ENCODE measurements at regions not wholly inside any gene's neighbourhood (a gene's known extent, or its start where the extent isn't known, plus 50 kb on each side); places are given as distances from the start of the nearest gene placed in this dataset.

DNA sequence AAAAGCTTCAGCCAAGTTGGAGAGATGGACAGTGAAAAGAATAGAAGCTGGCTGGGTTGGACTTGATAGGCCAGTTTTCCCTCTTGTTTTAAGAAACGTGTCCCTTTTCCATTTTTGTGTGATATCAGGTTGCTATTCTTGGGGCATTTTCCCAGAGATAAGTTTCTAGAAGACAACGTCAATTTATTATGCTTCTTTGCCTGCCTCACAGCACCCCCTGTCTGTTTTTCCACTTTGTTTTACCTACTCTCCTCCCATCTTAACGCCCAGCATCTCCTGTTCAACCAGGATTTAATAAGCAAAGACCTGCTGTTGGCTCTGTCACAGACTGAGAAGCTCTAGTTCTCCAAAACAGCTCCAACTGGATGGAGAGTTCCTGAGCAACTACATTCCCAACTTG lies 317.8 kb upstream of the ZNF521 start:
- Histone ChIP-seq H3K36me3 (ENCODE audit: control insufficient read depth, low read depth, low read length) (no peaks in the 10 kb centered on the region), H3K9me3 (ENCODE audit: control insufficient read depth, low read depth, low read length) (no peaks in the 10 kb centered on the region), H3K4me1 (ENCODE audit: control insufficient read depth, low read depth, low read length) (peaks cover 4% of the 10 kb centered on the region), H3K4me3 (ENCODE audit: low read length) (no peak overlapping the region), H3K9ac (ENCODE audit: low read length) (no peak overlapping the region), H3K27me3 (ENCODE audit: control insufficient read depth, insufficient read depth, low read length) (no peaks in the 10 kb centered on the region), H3K27ac (ENCODE audit: low read length) (no peak overlapping the region)

DNA sequence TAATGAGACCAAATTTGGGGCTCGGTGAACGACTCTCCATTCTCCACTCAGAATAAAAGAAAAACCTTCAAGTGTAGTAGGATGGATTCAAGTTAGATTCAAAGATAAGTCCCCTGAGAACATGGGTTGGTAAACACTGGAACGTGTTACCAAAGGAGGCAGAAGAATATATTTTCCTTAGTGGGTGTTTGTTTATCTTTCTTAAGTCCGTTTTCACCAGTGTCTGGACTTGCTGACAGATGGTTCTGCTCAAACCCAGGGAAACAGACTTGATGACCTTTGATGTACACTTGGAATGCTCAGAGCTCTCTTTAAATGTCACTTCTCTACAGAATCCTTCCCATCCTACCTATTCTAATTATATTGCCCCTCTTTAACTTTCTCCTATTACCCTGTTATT lies 310.3 kb upstream of the ZNF521 start:
- Histone ChIP-seq H3K4me1 (ENCODE audit: control insufficient read depth, low read depth, low read length) (no peaks in the 10 kb centered on the region), H3K9ac (ENCODE audit: low read length) (no peak overlapping the region), H3K4me3 (ENCODE audit: low read length) (no peak overlapping the region), H3K36me3 (ENCODE audit: control insufficient read depth, low read depth, low read length) (no peaks in the 10 kb centered on the region), H3K9me3 (ENCODE audit: control insufficient read depth, low read depth, low read length) (no peaks in the 10 kb centered on the region), H3K27ac (ENCODE audit: low read length) (no peak overlapping the region), H3K27me3 (ENCODE audit: control insufficient read depth, insufficient read depth, low read length) (no peaks in the 10 kb centered on the region)

DNA sequence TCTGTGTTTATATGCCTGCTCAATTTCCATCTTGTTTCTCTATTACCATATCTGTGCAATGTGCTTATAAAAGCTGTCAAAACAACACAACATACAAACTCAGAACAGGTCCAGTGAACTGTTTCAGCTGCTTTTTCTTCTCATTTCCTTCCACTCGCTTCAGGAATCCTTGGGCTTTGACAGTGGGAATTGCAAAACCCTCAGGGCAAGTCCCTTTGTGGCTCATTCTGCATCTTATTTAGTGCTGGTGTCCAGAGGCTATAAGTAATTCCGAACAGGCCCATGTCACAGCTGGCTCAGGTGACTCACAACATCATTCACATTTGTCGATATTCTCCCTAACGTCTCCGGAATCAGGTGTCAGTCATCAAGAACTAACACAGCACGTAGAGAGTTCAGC lies 309.9 kb upstream of the ZNF521 start:
- Histone ChIP-seq H3K4me1 (ENCODE audit: control insufficient read depth, low read depth, low read length) (no peaks in the 10 kb centered on the region), H3K9ac (ENCODE audit: low read length) (no peak overlapping the region), H3K27ac (ENCODE audit: low read length) (no peak overlapping the region), H3K36me3 (ENCODE audit: control insufficient read depth, low read depth, low read length) (no peaks in the 10 kb centered on the region), H3K9me3 (ENCODE audit: control insufficient read depth, low read depth, low read length) (no peaks in the 10 kb centered on the region), H3K4me3 (ENCODE audit: low read length) (no peak overlapping the region), H3K27me3 (ENCODE audit: control insufficient read depth, insufficient read depth, low read length) (no peaks in the 10 kb centered on the region)

DNA sequence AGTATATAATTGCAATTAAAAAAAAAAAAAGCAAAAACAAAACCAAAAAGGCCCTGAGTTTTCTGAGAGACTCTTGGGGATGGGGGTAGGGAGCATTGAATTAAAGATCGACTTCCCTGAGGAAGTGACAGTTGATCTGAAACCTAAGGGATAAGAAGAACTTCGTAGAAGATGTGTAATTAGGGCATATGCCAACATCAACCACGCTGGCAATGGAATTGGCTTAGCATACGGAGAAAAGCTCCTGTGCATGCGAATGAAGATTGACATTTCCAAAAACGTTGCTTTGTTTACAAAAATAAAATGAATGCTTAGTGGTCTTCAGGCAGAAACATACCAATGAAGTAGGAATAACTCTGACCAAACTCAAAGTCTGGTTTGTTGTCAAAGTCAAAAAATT lies 307.6 kb upstream of the ZNF521 start:
- Histone ChIP-seq H3K27ac (ENCODE audit: low read length) (no peak overlapping the region), H3K9me3 (ENCODE audit: control insufficient read depth, low read depth, low read length) (no peaks in the 10 kb centered on the region), H3K36me3 (ENCODE audit: control insufficient read depth, low read depth, low read length) (no peaks in the 10 kb centered on the region), H3K9ac (ENCODE audit: low read length) (no peak overlapping the region), H3K4me1 (ENCODE audit: control insufficient read depth, low read depth, low read length) (no peaks in the 10 kb centered on the region), H3K27me3 (ENCODE audit: control insufficient read depth, insufficient read depth, low read length) (no peaks in the 10 kb centered on the region), H3K4me3 (ENCODE audit: low read length) (no peak overlapping the region)

DNA sequence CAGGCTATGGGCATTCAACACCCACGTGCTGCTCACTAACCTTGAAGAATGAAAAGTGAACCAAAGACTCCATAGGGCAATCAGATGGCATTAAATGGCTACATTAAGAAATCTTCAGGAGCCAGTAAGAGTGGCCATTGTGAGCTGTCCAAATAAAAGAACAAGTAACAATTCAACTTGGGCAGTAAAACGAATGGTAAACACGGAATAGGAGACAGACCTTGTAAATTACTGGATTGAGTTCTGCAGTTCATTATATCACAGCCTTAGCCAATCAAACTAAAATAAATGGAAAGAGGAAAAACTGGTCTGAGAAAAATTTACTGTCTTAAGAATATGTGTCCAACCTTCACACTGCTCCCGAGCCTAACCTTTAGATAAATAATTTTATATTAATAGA lies 306.5 kb upstream of the ZNF521 start:
- Histone ChIP-seq H3K4me3 (ENCODE audit: low read length) (no peak overlapping the region), H3K27me3 (ENCODE audit: control insufficient read depth, insufficient read depth, low read length) (no peaks in the 10 kb centered on the region), H3K9ac (ENCODE audit: low read length) (no peak overlapping the region), H3K36me3 (ENCODE audit: control insufficient read depth, low read depth, low read length) (no peaks in the 10 kb centered on the region), H3K9me3 (ENCODE audit: control insufficient read depth, low read depth, low read length) (no peaks in the 10 kb centered on the region), H3K4me1 (ENCODE audit: control insufficient read depth, low read depth, low read length) (no peaks in the 10 kb centered on the region), H3K27ac (ENCODE audit: low read length) (no peak overlapping the region)

DNA sequence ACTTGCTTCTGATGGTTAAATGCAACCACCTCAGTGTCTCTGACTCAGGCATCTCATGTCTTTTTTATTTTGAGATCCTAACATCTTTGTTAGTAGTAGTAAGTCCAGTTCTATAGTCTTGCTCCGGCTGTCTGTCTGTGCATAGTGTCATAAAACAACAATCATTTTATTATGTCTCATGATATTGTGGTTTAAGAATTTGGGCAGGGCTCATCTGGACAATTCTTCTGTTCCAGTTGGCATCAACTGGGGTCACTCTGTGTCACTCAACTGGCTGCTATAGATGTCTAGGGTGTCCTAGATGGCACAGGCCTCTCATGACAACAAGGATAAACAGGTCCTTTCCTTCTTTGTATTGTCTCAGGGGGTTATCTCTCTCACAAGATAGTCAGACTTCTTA lies 299.6 kb upstream of the ZNF521 start:
- Histone ChIP-seq H3K4me1 (ENCODE audit: control insufficient read depth, low read depth, low read length) (no peaks in the 10 kb centered on the region), H3K9me3 (ENCODE audit: control insufficient read depth, low read depth, low read length) (no peaks in the 10 kb centered on the region), H3K4me3 (ENCODE audit: low read length) (no peak overlapping the region), H3K36me3 (ENCODE audit: control insufficient read depth, low read depth, low read length) (no peaks in the 10 kb centered on the region), H3K27me3 (ENCODE audit: control insufficient read depth, insufficient read depth, low read length) (no peaks in the 10 kb centered on the region), H3K27ac (ENCODE audit: low read length) (no peak overlapping the region), H3K9ac (ENCODE audit: low read length) (no peak overlapping the region)

DNA sequence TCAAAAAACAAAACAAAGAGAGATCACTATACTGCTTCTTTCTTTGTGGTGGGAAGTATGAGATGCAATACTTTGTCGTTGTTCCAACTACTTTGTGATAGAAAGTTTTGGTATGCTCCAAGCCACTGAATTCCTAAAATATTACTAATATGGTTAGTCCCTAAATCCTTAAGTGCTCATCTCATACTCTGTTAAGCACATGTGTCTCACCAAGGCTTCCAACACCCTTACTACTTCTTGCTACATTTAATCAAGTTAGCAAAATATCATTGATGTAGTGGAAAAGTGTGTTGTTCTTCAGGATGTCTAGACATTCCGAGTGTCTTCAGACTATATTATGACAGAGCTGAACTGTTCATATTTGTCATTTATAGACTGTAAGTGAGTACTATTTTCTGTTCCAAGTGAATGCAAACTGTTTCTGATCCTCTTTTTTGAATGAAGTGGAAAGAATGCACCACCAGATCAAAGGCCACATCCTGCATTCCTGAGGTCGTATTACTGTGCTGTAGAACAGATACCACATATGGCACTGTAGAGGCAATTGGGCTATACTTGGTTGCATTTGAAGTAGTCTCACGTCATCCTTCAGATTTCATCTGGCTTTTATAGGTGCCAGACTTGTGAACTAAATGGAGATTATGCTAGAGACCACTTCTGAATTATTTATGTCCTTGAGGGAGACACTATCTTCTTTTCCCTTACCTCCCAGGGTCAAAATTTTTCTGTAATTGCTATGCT lies 298.4 kb upstream of the ZNF521 start:
- H3K9me3 ChIP-seq (ENCODE audit: control insufficient read depth, low read depth, low read length), result no peaks in the 10 kb centered on the region
- no peaks in the 10 kb centered on the region for H3K36me3 ChIP-seq (ENCODE audit: control insufficient read depth, low read depth, low read length)
- no peak overlapping the region for H3K4me3 ChIP-seq (ENCODE audit: low read length)
- H3K27me3 ChIP-seq (ENCODE audit: control insufficient read depth, insufficient read depth, low read length), result no peaks in the 10 kb centered on the region
- H3K4me1 ChIP-seq (ENCODE audit: control insufficient read depth, low read depth, low read length), result no peaks in the 10 kb centered on the region
- no peak overlapping the region for H3K9ac ChIP-seq (ENCODE audit: low read length)
- H3K27ac ChIP-seq (ENCODE audit: low read length), result no peak overlapping the region

DNA sequence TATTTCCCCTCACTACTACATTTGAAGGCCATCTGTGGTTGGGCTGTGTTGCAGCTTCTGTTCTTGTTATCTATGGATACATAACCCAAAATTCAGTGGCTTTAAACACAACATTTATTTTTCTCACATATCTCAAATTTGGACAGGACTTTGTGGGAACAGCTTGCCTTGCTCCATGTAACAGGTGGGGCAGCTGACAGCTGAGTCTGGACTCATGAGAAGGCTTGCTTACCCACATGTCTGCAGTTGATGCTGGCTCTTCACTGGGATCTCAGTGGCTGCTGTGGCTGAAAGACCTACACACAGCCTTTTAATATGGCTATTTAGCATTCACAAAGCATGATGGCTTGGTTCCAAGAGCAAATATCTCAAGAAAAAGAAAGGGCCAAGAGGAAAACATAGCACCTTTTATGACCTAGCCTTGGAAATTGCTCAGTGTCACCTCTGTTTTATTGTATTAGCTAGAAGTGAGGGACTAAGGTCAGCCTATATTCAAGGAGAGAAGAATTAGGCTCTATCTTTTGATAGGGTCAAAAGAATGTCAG lies 296.8 kb upstream of the ZNF521 start:
- Histone ChIP-seq H3K4me3 (ENCODE audit: low read length) (no peak overlapping the region), H3K9ac (ENCODE audit: low read length) (no peak overlapping the region), H3K9me3 (ENCODE audit: control insufficient read depth, low read depth, low read length) (no peaks in the 10 kb centered on the region), H3K27me3 (ENCODE audit: control insufficient read depth, insufficient read depth, low read length) (no peaks in the 10 kb centered on the region), H3K4me1 (ENCODE audit: control insufficient read depth, low read depth, low read length) (no peaks in the 10 kb centered on the region), H3K27ac (ENCODE audit: low read length) (no peak overlapping the region), H3K36me3 (ENCODE audit: control insufficient read depth, low read depth, low read length) (no peaks in the 10 kb centered on the region)

DNA sequence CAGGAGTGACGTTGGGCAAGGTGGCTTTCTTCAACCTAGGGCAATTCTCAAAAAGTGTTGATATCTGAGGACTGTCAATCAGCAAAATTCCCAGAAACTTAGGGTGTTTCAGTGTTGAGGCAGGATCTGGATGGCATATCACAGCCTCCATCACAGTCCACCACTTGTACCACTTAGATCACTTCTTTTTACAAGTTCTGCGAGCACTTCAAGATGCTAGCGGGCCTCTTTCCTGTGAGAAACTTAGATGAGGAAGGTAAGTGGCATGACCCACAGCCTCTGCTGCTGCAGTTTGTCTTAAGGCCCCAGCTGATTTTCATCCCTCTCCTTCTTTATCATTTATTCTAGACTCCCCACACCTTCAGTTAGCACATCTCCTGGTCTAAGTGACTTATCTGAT lies 295.4 kb upstream of the ZNF521 start:
- Histone ChIP-seq H3K9me3 (ENCODE audit: control insufficient read depth, low read depth, low read length) (no peaks in the 10 kb centered on the region), H3K27me3 (ENCODE audit: control insufficient read depth, insufficient read depth, low read length) (no peaks in the 10 kb centered on the region), H3K9ac (ENCODE audit: low read length) (no peak overlapping the region), H3K4me3 (ENCODE audit: low read length) (no peak overlapping the region), H3K27ac (ENCODE audit: low read length) (no peak overlapping the region), H3K4me1 (ENCODE audit: control insufficient read depth, low read depth, low read length) (no peaks in the 10 kb centered on the region), H3K36me3 (ENCODE audit: control insufficient read depth, low read depth, low read length) (no peaks in the 10 kb centered on the region)

DNA sequence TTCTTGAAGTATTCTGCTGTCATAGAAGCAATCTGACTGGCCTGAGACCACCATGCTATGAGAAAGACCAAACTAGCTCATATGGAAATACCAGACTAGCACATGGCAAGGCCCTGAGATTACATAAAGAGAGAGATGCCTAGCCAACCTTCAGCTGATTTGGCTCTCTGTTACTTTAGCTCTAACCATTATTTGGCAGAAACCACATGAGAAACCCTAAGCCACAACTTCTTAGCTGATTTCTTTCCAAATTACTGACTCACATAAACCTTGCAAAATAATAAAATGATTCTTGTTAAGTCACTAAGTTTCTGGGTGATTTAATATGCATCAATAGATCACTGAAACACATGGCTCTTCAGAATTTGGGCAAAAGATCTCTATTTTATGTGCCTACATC lies 295.0 kb upstream of the ZNF521 start:
- no peak overlapping the region for H3K9ac ChIP-seq (ENCODE audit: low read length)
- no peak overlapping the region for H3K4me3 ChIP-seq (ENCODE audit: low read length)
- no peaks in the 10 kb centered on the region for H3K9me3 ChIP-seq (ENCODE audit: control insufficient read depth, low read depth, low read length)
- H3K36me3 ChIP-seq (ENCODE audit: control insufficient read depth, low read depth, low read length), result no peaks in the 10 kb centered on the region
- no peaks in the 10 kb centered on the region for H3K27me3 ChIP-seq (ENCODE audit: control insufficient read depth, insufficient read depth, low read length)
- H3K27ac ChIP-seq (ENCODE audit: low read length), result no peak overlapping the region
- H3K4me1 ChIP-seq (ENCODE audit: control insufficient read depth, low read depth, low read length), result no peaks in the 10 kb centered on the region

DNA sequence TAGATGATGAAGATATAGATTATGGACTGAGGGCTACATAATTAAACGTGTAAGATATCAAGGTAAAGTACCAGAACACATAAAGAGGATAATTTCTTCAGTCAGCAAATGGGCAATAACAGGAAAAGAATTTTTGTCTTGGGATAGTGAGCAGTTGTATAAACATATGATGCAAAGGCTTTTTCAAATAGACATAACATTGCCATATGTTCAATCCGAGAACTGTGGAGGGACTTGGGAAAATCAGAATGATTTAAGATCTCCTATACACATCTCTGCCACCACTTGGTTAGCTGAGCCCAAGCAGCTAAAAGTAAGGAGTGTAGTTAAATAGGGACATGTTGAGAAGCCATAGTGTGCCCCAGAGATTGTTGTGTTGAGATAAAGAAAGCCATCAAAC lies 287.6 kb upstream of the ZNF521 start:
- Histone ChIP-seq H3K27ac (ENCODE audit: low read length) (no peak overlapping the region), H3K4me1 (ENCODE audit: control insufficient read depth, low read depth, low read length) (no peaks in the 10 kb centered on the region), H3K36me3 (ENCODE audit: control insufficient read depth, low read depth, low read length) (no peaks in the 10 kb centered on the region), H3K9ac (ENCODE audit: low read length) (no peak overlapping the region), H3K9me3 (ENCODE audit: control insufficient read depth, low read depth, low read length) (no peaks in the 10 kb centered on the region), H3K27me3 (ENCODE audit: control insufficient read depth, insufficient read depth, low read length) (no peaks in the 10 kb centered on the region), H3K4me3 (ENCODE audit: low read length) (no peak overlapping the region)

DNA sequence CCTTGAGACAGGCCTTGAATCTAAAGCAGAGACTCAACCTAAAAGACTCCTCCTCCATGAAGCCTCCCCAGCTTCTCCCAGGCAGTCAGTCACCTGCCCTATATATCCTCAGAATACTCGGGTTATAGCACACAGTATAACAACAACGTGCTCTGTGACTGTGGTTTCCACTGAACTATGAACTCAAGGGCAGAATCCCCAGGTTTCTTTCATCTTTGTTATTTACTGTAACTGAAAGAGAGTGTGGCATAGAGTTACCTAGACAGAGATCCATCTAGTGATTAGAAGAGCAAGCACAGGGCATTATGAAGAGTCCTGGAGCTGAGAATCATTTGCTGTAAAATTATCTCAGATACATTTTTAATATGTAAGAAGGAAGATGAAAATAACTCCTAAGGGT lies 281.6 kb upstream of the ZNF521 start:
- H3K27ac ChIP-seq (ENCODE audit: low read length), result no peak overlapping the region
- no peak overlapping the region for H3K4me3 ChIP-seq (ENCODE audit: low read length)
- H3K9ac ChIP-seq (ENCODE audit: low read length), result no peak overlapping the region
- H3K36me3 ChIP-seq (ENCODE audit: control insufficient read depth, low read depth, low read length), result no peaks in the 10 kb centered on the region
- no peaks in the 10 kb centered on the region for H3K27me3 ChIP-seq (ENCODE audit: control insufficient read depth, insufficient read depth, low read length)
- no peaks in the 10 kb centered on the region for H3K9me3 ChIP-seq (ENCODE audit: control insufficient read depth, low read depth, low read length)
- H3K4me1 ChIP-seq (ENCODE audit: control insufficient read depth, low read depth, low read length), result no peaks in the 10 kb centered on the region

Data from iPS-18a (cell line).